Neuronal stem cell (in vitro differentiated cells): ENCODE measurements at regions not wholly inside any gene's neighbourhood (a gene's known extent, or its start where the extent isn't known, plus 50 kb on each side); places are given as distances from the start of the nearest gene placed in this dataset.
A peak's percentile ranks its signal among the peaks of the same experiment; 100 is the strongest.

Experiments used
- DNase-seq: peaks from one replicate; pipeline ENCODE4 v3.0.0-alpha.2; 2013; ENCODE audit warnings: low spot score
- H2AFZ ChIP-seq: one replicate; pipeline ENCODE4 v1.6.1; 2013; ENCODE audit warnings: mild to moderate bottlenecking, low read length, inconsistent platforms
- H2AK5ac ChIP-seq: 2 replicates; pipeline ENCODE4 v1.6.1; 2013; ENCODE audit warnings: low read depth, mild to moderate bottlenecking, inconsistent platforms, low read length, moderate library complexity, mixed read lengths
- H2BK120ac ChIP-seq: 2 replicates; pipeline ENCODE4 v1.6.1; 2013; ENCODE audit warnings: low read depth, mild to moderate bottlenecking, inconsistent platforms, low read length, moderate library complexity, mixed read lengths
- H2BK12ac ChIP-seq: one replicate; pipeline ENCODE4 v1.6.1; 2013; ENCODE audit warnings: low read length, inconsistent platforms
- H2BK15ac ChIP-seq: 2 replicates; pipeline ENCODE4 v1.6.1; 2013; ENCODE audit warnings: mild to moderate bottlenecking, low read length, inconsistent platforms, mixed read lengths
- H2BK5ac ChIP-seq: one replicate; pipeline ENCODE4 v1.6.1; 2013; ENCODE audit warnings: inconsistent platforms, mild to moderate bottlenecking, low read length, moderate library complexity
- H3K14ac ChIP-seq: one replicate; pipeline ENCODE4 v1.6.1; 2013; ENCODE audit warnings: low read length, inconsistent platforms
- H3K18ac ChIP-seq: 2 replicates; pipeline ENCODE4 v1.6.1; 2013; ENCODE audit warnings: low read length, inconsistent platforms
- H3K23ac ChIP-seq: 2 replicates; pipeline ENCODE4 v1.6.1; 2013; ENCODE audit warnings: low read depth, mild to moderate bottlenecking, mixed read lengths, low read length, inconsistent platforms; ENCODE audit not compliant: poor library complexity
- H3K27ac ChIP-seq: replicated peaks from 3 replicates; pipeline ENCODE4 v1.5.1; 2013; ENCODE audit warnings: low read length, inconsistent platforms
- H3K27me3 ChIP-seq, 3 experiments: 2 replicates each; pipeline ENCODE4 v1.6.1; 2013; ENCODE audit warnings: low read length in 3 of 3, mild to moderate bottlenecking in 2 of 3, inconsistent platforms in 1 of 3, low read depth in 1 of 3, mixed read lengths in 1 of 3, moderate library complexity in 1 of 3; ENCODE audit not compliant: control insufficient read depth in 3 of 3, insufficient read depth in 3 of 3
- H3K36me3 ChIP-seq, 2 donors: replicated peaks in 1 of 2; 2 replicates each; pipeline ENCODE4 v1.6.1; 2013; ENCODE audit warnings: low read length in 2 of 2; ENCODE audit not compliant: control insufficient read depth in 2 of 2, insufficient read depth in 2 of 2
- H3K4ac ChIP-seq: 2 replicates; pipeline ENCODE4 v1.6.1; 2013; ENCODE audit warnings: inconsistent platforms, mild to moderate bottlenecking, low read length, moderate library complexity
- H3K4me1 ChIP-seq, 2 donors: 1 replicate in 1 of 2; 2 replicates in 1 of 2; pipeline ENCODE4 v1.6.1; 2013; ENCODE audit warnings: low read length in 2 of 2, low read depth in 1 of 2; ENCODE audit not compliant: control insufficient read depth in 2 of 2, insufficient read depth in 1 of 2
- H3K4me2 ChIP-seq: one replicate; pipeline ENCODE4 v1.6.1; 2013; ENCODE audit warnings: mild to moderate bottlenecking, low read length, inconsistent platforms; ENCODE audit not compliant: insufficient read depth, poor library complexity, severe bottlenecking
- H3K4me3 ChIP-seq, 2 donors: 2 replicates each; pipeline ENCODE4 v1.5.1; 2013; ENCODE audit warnings: low read length in 2 of 2, mild to moderate bottlenecking in 2 of 2, inconsistent platforms in 1 of 2, moderate library complexity in 1 of 2
- H3K79me1 ChIP-seq: one replicate; pipeline ENCODE4 v1.6.1; 2013; ENCODE audit warnings: low read depth, mild to moderate bottlenecking, inconsistent platforms, low read length, moderate library complexity
- H3K9ac ChIP-seq: one replicate; pipeline ENCODE4 v1.6.1; 2013; ENCODE audit warnings: mild to moderate bottlenecking, low read depth, low read length, inconsistent platforms; ENCODE audit not compliant: poor library complexity
- H3K9me3 ChIP-seq, 2 donors: replicated peaks in 1 of 2; 2 replicates each; pipeline versions ENCODE3 to v1.6.1; 2013; ENCODE audit warnings: low read length in 2 of 2, mild to moderate bottlenecking in 2 of 2, inconsistent platforms in 1 of 2, low read depth in 1 of 2, mixed read lengths in 1 of 2, moderate library complexity in 1 of 2; ENCODE audit not compliant: control insufficient read depth in 2 of 2, insufficient read depth in 1 of 2
- H4K8ac ChIP-seq: one replicate; pipeline ENCODE4 v1.6.1; 2013; ENCODE audit warnings: low read depth, mild to moderate bottlenecking, inconsistent platforms, low read length, moderate library complexity
- H4K91ac ChIP-seq: one replicate; pipeline ENCODE4 v1.6.1; 2013; ENCODE audit warnings: low read length, low read depth, mild to moderate bottlenecking, inconsistent platforms; ENCODE audit not compliant: poor library complexity
- WGBS, 2 donors: extraction: QIAGEN DNeasy Blood & Tissue Kit; methylation state at CpG; one replicate each; pipeline ENCODE4 v1.1.7; 2013; ENCODE audit warnings: missing lambda C conversion rate in 2 of 2, mixed read lengths in 1 of 2; ENCODE audit not compliant: insufficient read length in 2 of 2, insufficient replicate concordance in 1 of 2; ENCODE audit errors: extremely low coverage in 2 of 2; 5-methylcytosine and 5-hydroxymethylcytosine counted together

DNA sequence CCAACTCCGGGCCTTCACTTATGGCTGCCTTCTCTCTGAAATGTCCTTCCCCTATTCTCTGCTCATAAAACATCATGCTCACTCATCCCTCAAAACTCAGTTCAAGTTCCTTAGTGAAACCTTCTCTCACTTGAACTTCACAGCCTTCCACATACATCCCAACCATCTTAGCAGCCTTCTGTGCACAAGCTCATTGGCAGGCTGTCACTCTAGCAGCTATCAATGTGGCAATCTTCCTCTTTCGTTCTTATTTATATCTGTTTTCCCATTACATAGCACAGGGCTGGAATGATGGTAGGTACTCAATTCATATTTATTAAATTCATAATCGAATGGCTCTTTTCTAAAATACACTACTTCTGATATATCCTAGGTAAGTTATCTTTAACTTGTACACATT is 66.4 kb upstream of the MCTP2 start:
- no peak overlapping the region for H2BK15ac ChIP-seq

DNA sequence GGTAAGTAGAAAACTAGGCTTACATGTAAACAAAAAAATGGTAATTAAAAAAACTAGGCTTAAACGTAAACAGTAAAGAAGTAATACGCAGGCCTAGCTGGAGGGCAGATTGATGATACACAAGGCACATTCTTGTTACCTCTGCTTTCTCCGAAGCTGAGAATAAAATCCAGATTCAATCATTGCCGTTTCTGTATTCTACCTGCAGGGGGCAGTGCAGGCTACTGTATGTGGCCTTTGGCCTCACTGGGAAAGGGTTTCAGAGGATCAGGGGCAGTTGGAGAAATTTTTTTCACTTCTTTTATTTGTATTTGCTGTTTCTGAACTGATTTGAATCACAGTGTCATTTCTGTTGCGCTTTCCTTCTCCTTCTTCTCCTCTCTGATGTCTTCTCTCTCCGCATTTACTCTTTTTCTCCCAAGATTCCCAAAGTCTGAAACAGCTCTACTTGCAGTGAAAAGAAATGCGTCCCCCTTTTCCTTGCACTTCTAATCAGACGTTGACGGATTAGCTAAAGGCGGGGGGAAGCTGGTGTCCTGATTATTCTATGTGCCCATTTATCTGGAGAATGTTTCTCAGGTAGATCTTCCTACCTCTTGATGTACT is 67.1 kb upstream of the MCTP2 start:
- WGBS, 2 donors = no CpG with 5 or more reads among the region's 10 CpGs
- Histone ChIP-seq H2BK120ac (no peak overlapping the region), H2BK5ac (no peak overlapping the region), H3K9me3 (no peaks in the 10 kb centered on the region), H4K8ac (no peak overlapping the region), H4K91ac (no peak overlapping the region), H3K4me3 (no peak overlapping the region), H3K27me3 (peaks cover 0 to 5% (median 0%) of the 10 kb centered on the region in 3 experiments), H2BK15ac (no peak overlapping the region), H3K18ac (no peak overlapping the region), H3K4me1 (no peaks in the 10 kb centered on the region), H3K27ac (no peak overlapping the region), H3K14ac (no peak overlapping the region), H3K9ac (no peak overlapping the region), H2BK12ac (no peak overlapping the region), H3K36me3 (no peaks in the 10 kb centered on the region), H2AK5ac (no peak overlapping the region), H3K79me1 (no peaks in the 10 kb centered on the region), H3K23ac (no peak overlapping the region), H3K4ac (no peak overlapping the region), H2AFZ (no peak overlapping the region), H3K4me2 (no peak overlapping the region)
- DNase-seq = peak; percentile 73

More for the DNA sequence above, 66.4 kb upstream of the MCTP2 start:
- Histone ChIP-seq H2BK5ac (no peak overlapping the region), H2AK5ac (no peak overlapping the region), H3K4me1 (no peaks in the 10 kb centered on the region), H3K4me2 (no peak overlapping the region), H3K36me3 (no peaks in the 10 kb centered on the region), H3K4me3 (no peak overlapping the region), H2BK12ac (no peak overlapping the region), H3K14ac (no peak overlapping the region), H4K8ac (no peak overlapping the region), H2BK120ac (no peak overlapping the region), H2AFZ (no peak overlapping the region), H3K18ac (no peak overlapping the region), H3K27ac (no peak overlapping the region), H3K27me3 (peaks cover 0 to 5% (median 0%) of the 10 kb centered on the region in 3 experiments), H3K9me3 (no peaks in the 10 kb centered on the region), H3K79me1 (no peaks in the 10 kb centered on the region), H3K9ac (no peak overlapping the region), H4K91ac (no peak overlapping the region), H3K4ac (no peak overlapping the region), H3K23ac (no peak overlapping the region)
- WGBS, 2 donors = no CpG with 5 or more reads among the region's 3 CpGs
- DNase-seq = no peak

DNA sequence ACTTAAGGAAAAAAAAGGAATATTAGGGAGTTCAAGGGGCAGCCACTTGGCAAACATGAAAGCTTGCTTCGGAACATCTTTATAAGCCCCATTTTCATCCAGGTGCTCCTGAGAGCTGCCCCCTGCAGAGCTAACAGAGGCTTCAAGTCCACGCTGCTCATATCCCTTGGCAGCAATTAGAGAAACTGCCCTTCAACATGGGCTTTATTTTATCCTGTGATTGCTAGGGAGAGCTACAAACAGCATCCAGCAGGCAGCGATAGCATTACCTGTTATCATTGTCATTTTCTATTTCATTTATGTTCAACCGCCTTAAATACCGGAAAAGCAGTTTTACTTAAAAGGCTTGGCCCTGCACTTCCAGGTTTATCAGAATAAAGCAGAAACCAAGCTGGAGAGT is 68.4 kb upstream of the MCTP2 start:
- Histone ChIP-seq H3K18ac (no peak overlapping the region), H2AFZ (no peak overlapping the region), H3K4me2 (no peak overlapping the region), H2AK5ac (no peak overlapping the region), H3K9ac (no peak overlapping the region), H3K4me3 (no peak overlapping the region), H3K4ac (no peak overlapping the region), H3K36me3 (no peaks in the 10 kb centered on the region), H4K91ac (no peak overlapping the region), H4K8ac (no peak overlapping the region), H3K23ac (no peak overlapping the region), H3K27me3 (peaks cover 0 to 5% (median 0%) of the 10 kb centered on the region in 3 experiments), H3K9me3 (no peaks in the 10 kb centered on the region), H2BK120ac (no peak overlapping the region), H3K27ac (no peak overlapping the region), H2BK5ac (no peak overlapping the region), H2BK15ac (no peak overlapping the region), H3K4me1 (no peaks in the 10 kb centered on the region), H3K79me1 (no peaks in the 10 kb centered on the region), H3K14ac (no peak overlapping the region), H2BK12ac (no peak overlapping the region)
- WGBS, 2 donors = no CpG with 5 or more reads among the region's 5 CpGs
- DNase-seq = no peak

DNA sequence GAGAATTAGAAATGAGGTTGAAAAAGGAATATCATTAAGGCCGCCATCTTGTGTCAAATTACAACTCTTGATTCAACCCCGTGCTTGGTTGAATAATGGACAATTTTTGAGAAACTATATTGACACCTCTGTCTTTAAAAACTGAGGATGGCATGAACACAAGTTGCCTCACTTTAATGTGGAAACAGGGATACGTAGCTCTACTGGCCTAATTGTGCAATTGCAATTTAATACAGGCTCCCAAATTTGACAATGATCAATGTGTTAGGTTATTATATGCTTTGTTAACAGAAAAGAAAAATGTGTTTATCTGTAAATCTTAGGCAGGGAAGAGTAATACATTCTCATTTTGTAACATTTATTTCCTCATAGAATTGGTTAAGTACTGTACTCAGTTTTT is 77.1 kb upstream of the MCTP2 start:
- H2BK120ac ChIP-seq = no peak overlapping the region
- no peak overlapping the region for H3K14ac ChIP-seq
- H4K8ac ChIP-seq = no peak overlapping the region
- WGBS, 2 donors = no CpG with 5 or more reads among the region's 3 CpGs
- H3K79me1 ChIP-seq = no peaks in the 10 kb centered on the region
- H3K4me3 ChIP-seq = no peak overlapping the region
- H3K36me3 ChIP-seq = no peaks in the 10 kb centered on the region
- no peak overlapping the region for H3K9ac ChIP-seq
- H3K18ac ChIP-seq = no peak overlapping the region
- no peak overlapping the region for H3K23ac ChIP-seq
- no peak overlapping the region for H2BK12ac ChIP-seq
- H2BK15ac ChIP-seq = no peak overlapping the region
- no peaks in the 10 kb centered on the region for H3K9me3 ChIP-seq
- no peak overlapping the region for H2AFZ ChIP-seq
- H4K91ac ChIP-seq = no peak overlapping the region
- H2BK5ac ChIP-seq = no peak overlapping the region
- no peaks in the 10 kb centered on the region for H3K27me3 ChIP-seq
- DNase-seq = no peak
- no peaks in the 10 kb centered on the region for H3K4me1 ChIP-seq
- H3K27ac ChIP-seq = no peak overlapping the region
- no peak overlapping the region for H3K4me2 ChIP-seq
- H3K4ac ChIP-seq = no peak overlapping the region
- H2AK5ac ChIP-seq = no peak overlapping the region
